Suprapubic skin (tissue), 4 donors: ENCODE measurements at regions not wholly inside any gene's neighbourhood (a gene's known extent, or its start where the extent isn't known, plus 50 kb on each side); places are given as distances from the start of the nearest gene placed in this dataset.
"Not testable (repeated sequence)": the region's sequence is repeated elsewhere in the genome, so short reads cannot be mapped to it uniquely, and the experiment has no call there.

Experiments
- EP300 ChIP-seq: sonication (generic); formaldehyde crosslinking; IDR thresholded peaks from one replicate; pipeline ENCODE4 v1.6.1; 2017; ENCODE audit warnings: antibody characterized with exemption
- POLR2A ChIP-seq, 2 donors: fragments of 450-650 bp; IDR thresholded peaks; one replicate each; pipeline ENCODE4 v1.6.1; 2017; ENCODE audit warnings: antibody characterized with exemption in 2 of 2, mild to moderate bottlenecking in 2 of 2, moderate library complexity in 2 of 2
- POLR2AphosphoS5 ChIP-seq, 3 donors: sonication (generic); formaldehyde crosslinking; IDR thresholded peaks; one replicate each; pipeline ENCODE4 v1.6.1; 2017; ENCODE audit warnings: antibody characterized with exemption in 3 of 3
- TF ChIP-seq, protein P1 (sequence below), 2 donors: fragments of 200-600 bp in 1 of 2; fragments of 450-650 bp in 1 of 2; sonication (generic) in 1 of 2; IDR thresholded peaks; one replicate each; pipeline ENCODE4 v1.5.1; 2016 to 2019; ENCODE audit warnings: antibody characterized with exemption in 2 of 2, mild to moderate bottlenecking in 1 of 2, moderate library complexity in 1 of 2

DNA sequence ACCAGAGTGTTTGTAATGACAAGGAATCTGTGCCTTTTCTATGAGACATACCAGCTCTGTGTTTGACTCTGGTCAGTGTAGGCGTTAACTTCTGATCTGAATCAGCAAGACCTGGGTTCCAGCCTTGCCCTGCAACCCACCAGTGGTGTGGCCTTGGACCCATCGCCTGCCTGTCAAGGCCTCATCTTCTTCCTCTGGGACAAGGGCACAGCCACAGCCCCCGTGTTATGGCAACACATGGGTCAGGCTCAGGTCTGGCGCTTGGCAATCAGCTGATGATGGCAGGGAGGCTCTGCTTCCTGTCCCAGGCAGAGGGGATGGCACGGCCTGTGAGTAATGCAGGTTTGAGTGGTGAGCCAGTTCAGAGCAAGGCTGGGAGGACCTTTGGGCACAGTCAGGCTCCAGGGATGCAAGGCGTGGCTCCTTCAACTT, 69.1 kb upstream of the PLGLB2 start:
- TF ChIP-seq, protein P1, sequence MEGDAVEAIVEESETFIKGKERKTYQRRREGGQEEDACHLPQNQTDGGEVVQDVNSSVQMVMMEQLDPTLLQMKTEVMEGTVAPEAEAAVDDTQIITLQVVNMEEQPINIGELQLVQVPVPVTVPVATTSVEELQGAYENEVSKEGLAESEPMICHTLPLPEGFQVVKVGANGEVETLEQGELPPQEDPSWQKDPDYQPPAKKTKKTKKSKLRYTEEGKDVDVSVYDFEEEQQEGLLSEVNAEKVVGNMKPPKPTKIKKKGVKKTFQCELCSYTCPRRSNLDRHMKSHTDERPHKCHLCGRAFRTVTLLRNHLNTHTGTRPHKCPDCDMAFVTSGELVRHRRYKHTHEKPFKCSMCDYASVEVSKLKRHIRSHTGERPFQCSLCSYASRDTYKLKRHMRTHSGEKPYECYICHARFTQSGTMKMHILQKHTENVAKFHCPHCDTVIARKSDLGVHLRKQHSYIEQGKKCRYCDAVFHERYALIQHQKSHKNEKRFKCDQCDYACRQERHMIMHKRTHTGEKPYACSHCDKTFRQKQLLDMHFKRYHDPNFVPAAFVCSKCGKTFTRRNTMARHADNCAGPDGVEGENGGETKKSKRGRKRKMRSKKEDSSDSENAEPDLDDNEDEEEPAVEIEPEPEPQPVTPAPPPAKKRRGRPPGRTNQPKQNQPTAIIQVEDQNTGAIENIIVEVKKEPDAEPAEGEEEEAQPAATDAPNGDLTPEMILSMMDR (IDR thresholded peaks at IDR 0.05) = not testable (repeated sequence)
- TF ChIP-seq POLR2A (IDR thresholded peaks at IDR 0.05); EP300; POLR2AphosphoS5 (IDR thresholded peaks at IDR 0.05): not testable (repeated sequence)
